GM18505 (cell line): ENCODE measurements at regions not wholly inside any gene's neighbourhood (a gene's known extent, or its start where the extent isn't known, plus 50 kb on each side); places are given as distances from the start of the nearest gene placed in this dataset.

Experiments
- ATAC-seq: cut with Tn5 transposase; IDR thresholded peaks from one replicate; pipeline ENCODE4 v1.9.1; 2021; ENCODE audit not compliant: unreplicated experiment
- POLR2A ChIP-seq: IDR thresholded peaks from 4 replicates; pipeline ENCODE4 v1.6.1; 2011; ENCODE audit warnings: borderline replicate concordance; ENCODE audit not compliant: insufficient read depth, insufficient read length; ENCODE audit errors: extremely low read depth

DNA sequence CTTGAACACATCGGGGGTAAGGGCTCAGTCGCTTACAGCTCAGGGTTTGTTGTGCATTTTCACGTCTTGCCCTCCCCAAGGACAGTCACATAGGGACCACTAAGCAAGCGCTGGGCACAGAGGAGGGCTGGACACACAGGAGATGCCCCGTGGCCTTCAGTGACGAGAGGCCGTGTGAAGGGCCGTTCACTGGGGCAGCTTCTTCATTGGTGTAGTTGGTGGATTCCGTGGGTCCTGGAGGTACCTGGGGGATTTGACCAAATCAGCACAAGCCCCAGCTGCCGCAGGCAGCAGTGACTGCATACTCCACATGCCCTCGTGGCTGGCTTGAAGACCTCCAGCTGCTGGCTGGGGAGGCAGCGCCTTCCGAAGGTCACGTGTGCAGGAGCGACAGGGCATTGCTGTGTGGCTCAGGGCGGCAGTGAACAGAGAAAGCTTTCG, 100.8 kb upstream of the C1orf174 start:
- TF ChIP-seq POLR2A: no peak
- ATAC-seq: no peak

DNA sequence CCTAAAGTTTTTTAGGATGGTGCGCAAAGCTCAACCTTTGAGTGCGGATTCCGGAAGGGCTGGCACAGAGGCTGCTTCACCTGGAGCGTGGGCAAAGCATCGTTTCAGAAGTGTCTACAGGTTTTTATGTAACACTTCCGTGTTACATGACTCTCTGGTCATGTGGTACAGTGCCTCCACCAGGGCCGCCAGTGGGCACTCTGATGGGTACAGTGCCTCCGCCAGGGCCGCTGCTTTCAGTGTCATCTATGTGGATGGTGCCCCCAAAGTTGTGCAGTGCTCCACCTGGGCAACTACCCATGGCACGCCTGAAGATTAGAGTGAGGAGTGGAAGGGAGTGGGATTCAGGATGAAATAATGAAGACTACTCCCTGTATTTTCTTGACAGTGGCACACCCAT, 101.4 kb upstream of the C1orf174 start:
- ATAC-seq: no peak
- no peak for TF ChIP-seq POLR2A

DNA sequence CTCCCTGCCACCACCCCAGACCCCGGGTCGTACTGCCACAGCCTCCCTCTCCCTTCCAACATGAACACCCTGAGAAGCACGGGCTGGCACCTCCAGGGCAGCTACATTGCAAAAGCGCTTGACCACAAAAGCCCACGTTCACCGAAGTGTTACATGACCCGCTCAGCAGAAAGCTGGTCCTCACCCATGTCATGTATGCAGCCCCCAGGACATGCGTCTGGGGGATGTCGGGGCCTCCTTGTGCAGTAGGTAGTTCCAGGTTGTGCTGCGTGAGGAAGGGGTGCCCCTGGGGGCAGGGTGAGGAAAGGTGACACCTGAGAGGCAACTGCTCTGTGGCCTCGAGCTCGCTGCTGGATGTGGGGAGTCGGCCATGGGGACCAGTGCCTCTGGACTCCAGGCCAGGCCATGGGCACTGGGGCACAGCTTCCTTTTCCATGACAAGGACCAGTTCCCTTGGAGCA, 102.0 kb upstream of the C1orf174 start:
- no peak for ATAC-seq
- no peak for TF ChIP-seq POLR2A

DNA sequence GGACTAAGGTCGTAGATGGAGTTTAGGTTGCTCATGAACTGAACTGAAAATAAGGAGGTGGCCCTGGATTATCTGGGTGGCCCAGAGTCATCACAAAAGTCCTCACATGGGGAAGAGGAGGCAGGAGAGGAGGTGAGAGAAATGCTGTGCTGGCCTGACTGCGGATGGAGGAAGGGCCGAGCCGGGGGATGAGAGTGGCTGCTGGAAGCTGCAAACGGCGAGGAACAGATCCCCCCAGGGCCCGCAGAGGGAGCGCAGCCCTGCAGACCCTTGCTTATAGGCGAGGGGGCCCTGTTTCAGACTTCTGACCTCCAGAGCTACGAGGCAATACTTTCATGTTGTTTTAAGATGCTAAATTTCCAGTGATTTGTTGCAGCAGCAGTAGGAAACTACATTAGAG, 102.7 kb upstream of the C1orf174 start:
- no peak for ATAC-seq
- no peak for TF ChIP-seq POLR2A

DNA sequence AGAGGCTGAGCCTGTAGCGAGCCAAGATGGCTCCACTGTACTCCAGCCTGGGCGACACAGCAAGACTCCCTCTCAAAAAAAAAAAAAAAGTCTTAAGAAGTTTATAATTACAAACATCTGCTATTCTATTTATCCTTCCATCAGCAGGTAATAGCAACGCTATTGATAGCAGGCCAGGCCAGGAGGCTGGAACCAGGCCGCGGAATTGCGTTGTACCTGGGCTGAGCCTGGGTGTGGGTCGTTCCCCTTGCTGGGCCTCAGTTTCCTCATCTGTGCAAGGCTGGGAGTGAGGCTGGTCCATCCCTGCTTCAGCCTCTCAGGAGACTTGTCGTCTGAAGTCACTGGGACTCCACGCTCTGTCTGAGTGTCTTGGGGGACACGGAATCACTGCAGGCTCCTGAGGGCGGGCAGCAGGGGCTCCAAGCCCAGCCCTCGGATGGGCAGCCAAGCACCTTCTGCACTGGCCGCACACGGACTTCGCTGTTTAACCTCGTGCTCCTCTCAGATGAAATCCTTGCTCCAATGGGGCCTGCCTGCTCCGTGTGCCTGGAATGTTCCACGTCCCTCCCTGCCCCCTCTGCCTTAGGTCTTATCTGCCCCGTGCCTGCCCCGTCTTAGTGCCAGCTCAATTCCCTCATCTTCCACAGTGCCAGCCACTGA, 103.9 kb upstream of the C1orf174 start:
- TF ChIP-seq POLR2A: no peak
- no peak for ATAC-seq

DNA sequence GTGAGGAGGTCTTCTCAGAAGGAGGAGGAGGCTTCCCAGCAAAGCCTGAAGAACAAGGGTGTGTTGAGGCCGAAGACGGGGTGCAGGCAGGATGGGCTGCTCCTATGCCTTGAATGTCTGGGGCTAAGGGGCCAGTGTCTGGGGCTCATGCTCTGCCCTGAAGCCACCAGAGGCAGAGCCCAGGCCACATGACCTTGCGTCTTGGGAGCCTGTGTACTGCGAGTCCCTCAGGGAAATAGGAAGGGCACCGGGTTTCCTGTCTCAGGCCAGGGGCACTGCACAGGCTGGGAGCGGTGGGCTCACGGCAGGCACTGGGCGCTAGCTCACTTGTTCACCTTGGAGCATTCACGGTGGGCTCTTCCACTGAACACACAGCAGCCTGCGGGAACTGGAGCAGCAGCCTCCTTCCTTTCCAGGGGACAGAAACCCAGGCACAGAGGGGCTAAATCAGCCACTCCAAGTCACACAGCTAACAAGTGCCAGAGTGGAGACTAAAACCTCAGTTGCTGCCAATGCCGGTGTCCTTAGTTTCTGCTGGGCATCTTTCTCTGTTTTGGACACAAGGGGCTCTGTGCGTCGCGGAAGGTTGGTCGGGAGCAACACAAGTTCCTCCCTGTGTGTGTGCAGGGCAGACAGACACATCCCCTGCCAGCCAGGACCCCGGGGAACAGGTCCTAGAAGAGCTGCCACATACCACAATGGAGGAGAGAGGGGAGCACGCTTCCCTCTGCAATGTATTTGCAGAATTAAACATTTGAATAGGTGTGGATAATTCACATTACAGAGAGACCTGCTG, 104.8 kb upstream of the C1orf174 start:
- ATAC-seq: no peak
- TF ChIP-seq POLR2A: no peak

DNA sequence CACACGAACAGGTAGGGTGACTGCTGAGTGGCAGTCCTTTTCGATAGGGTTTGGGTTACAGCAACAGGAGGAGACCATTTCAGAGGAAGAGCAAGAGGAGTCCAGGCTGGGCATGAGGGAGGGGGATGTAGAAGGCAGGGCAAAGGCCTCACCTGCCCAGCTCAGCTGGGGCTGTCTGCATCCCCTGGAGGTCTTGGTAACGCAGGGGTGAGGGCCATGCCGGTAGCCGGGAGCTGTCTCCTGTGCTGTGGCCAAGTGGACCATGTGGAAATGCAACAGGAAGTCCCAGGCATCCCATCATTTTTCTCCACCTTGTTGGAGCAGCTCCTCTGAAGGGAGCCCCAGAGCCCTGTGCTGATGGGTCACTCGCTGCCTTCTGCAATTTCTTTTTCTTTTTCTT, 105.4 kb upstream of the C1orf174 start:
- no peak for TF ChIP-seq POLR2A
- ATAC-seq: no peak

DNA sequence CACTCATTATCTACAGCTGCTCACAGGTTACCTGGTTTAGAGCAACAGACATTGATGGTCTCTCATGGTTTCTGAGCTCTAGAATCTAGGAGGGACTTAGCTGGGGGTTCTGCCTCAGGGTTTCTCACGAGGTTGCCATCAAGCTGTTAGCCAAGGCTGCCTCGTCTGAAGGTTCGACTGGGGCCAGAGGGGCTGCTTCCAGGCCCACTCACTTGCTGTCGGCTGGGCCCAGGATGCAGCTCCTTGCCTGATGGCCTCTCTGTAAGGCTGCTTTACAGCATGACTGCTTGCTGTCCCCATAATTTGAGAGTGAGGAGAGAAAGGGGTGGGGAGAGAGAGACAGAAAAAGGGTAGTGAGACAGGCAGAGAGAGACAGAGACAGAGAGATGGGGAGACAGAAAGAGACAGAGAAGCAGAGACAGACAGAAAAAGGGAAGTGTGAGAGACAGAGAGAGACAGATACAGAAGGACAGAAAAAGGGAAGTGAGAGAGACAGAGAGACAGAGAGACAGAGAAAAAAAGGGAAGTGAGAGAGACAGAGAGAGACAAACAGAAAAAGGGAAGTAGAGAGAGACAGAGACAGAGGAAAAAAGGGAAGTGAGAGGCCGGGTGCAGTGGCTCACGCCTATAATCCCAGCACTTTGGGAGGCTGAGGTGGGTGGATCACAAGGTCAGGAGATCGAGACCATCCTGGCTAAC, 106.8 kb upstream of the C1orf174 start:
- TF ChIP-seq POLR2A: no peak
- no peak for ATAC-seq

DNA sequence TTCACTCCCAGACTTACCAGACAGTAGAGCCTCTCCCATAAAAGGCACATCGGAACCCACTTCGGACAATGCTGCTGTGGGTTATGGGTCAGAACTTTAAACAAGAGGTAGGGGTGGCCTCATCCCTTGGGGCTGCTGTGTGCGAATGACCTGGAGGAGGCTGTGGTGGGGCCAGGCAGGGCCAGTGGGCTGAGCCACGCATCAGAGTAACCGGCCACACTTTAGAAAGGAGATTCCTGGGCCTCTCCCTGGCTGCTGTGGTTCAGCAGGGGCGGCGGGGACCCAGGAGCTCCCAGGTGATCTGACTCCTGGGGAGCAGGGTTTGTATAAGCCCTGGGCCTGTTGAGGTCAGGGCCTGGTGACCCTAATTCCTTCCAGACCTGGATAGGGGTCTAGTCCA, 110.2 kb upstream of the C1orf174 start:
- TF ChIP-seq POLR2A: no peak
- no peak for ATAC-seq

DNA sequence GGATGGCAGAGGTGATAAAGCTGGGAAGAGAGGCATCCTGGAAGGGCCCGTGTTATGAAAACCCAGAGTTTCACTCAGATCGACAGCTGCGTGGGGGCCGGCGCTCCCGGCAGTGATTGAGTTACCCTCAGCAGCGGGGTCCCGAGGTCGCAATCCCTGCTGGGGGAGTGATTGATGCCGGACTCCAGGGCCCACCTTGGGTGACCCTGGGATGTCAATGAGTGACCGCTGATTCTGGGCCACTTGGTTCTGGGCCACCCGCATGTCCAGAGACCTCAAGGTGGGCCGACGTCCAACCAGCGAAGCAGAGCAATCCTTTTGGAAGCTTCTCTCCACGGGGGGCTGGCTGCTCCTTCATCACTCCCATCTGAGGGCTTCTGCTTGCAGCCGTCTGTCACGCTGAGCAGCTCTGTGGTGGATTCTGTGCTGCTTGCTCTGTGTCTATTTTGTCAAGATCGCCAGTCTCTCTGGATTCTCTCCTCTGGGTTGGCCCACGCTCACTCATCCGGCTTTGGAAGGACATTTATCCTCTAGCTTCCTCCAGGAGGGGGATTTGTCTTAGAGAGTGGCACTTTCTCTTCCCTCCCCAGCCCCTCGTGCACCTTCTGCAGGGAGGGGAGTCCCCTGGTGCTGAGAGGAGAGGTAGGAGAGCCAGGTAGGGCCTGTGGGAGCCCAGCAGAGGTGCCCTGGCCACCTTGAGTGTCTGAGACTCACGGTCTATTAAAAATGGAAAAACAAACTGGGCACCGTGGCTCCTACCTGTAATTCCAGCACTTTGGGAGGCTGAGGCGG, 110.9 kb upstream of the C1orf174 start:
- no peak for TF ChIP-seq POLR2A
- no peak for ATAC-seq

DNA sequence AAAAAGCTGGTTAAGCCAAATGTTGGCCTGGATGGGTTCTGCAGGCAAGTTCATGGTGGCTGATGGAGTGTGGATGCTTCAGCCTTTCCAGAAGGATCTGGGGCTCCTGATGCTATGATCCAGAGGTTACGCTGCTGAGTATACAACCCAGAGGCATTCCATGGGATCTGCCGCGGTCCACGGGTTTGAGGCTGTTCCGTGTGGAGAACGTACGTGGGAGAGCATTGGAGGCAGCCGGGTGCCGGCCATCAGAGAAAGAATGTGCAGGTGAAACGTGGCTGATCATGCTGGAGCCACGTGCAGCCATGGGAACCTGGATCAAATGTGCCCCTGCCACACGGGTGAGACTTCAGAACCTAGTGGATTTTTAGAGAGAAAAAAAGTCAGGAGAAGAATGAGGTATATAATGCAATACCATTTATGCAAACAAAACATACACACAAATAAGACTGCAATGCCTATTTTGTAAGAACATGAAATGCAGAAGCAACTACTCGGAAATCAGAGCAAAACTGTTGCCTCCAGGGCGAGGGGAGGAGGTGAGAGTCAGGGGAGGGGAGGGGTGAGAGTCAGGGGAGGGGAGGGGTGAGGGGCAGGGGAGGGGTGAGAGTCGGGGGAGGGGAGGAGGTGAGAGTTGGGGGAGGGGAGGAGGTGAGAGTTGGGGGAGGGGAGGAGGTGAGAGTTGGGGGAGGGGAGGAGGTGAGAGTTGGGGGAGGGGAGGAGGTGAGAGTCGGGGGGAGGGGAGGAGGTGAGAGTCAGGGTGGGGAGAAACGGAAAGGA, 116.5 kb upstream of the C1orf174 start:
- ATAC-seq: no peak
- TF ChIP-seq POLR2A: no peak

DNA sequence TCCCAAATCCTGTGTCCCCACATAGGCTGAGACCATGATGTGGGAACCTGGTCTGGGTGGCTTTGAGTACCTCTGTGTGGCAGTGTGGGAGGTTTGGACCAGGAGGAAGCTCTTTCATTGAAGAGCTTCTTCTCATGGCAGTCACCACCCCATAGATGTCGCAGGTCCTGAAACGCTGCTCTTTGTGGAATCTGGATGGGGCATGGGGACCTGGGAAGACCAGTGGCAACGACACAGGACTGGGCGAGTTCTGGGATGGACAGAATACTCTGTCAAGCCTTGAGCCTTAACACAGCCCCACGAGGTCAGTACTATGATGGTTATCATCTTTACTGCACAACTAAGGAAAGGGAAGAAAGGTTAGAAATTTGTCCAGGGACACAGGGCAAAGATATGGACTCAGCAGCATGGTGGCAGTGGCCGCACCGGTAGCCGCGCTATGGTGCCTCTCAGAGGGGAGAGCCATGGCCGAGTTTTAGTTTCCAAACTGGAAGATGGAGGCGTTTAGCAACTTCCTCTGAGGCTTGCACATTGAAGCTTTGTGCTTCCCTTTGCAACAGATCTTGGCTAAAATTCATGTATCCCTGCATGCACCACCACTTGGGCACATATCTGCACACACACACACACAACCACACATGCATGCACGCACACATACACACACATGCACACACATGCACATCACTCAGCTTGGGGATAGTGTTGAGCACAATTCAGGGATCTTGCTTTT, 117.7 kb upstream of the C1orf174 start:
- no peak for TF ChIP-seq POLR2A
- ATAC-seq: no peak
